AG08395 (cell line): ENCODE measurements at regions not wholly inside any gene's neighbourhood (a gene's known extent, or its start where the extent isn't known, plus 50 kb on each side); places are given as distances from the start of the nearest gene placed in this dataset.
"Not testable (repeated sequence)": the region's sequence is repeated elsewhere in the genome, so short reads cannot be mapped to it uniquely, and the experiment has no call there.

Experiments
- DNase-seq: peaks from one replicate; pipeline ENCODE4 v3.0.0; 2012; ENCODE audit warnings: mixed read lengths, low spot score

DNA sequence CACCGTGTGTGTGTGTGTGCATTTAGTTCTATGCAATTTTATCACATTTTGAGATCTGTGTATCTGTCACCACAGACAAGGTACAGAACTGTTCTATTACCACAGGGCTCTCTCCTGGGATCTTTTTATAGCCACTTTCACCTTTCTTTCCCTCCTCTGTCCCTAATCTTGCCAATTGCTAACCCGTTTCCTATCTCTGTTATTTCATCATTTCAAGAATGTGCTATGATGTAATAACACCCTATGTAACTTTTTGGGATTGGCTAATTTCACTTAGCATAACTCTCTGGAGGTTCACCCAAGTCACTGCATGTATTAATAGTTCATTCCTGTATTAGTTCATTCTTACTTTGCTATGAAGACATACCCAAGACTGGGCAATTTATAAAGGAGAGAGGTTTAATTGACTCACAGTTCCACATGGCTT is 657.7 kb downstream of the QKI start:
- no peak for DNase-seq

GRCh38 chr6:164069350-164069990 is 655.0 kb downstream of the QKI start:
- DNase-seq: no peak

DNA sequence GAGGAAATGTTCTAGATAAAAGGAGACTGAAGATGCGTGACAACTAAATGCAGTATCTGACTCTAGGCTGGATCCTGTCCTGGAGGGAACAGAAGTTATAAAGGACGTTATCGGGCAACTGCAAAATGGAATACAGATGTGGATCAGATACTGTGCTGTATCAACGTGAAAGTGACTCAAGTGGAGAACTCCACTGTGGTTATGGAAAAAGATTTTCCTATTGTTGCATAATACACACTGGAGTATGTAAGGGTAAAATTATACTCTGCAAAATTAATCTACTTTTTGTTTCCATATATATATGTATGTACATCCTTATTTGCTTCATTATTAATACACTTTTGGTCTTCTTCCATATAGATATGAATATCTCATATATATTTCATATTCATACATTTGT is 654.0 kb downstream of the QKI start:
- DNase-seq: peak; percentile 4

DNA sequence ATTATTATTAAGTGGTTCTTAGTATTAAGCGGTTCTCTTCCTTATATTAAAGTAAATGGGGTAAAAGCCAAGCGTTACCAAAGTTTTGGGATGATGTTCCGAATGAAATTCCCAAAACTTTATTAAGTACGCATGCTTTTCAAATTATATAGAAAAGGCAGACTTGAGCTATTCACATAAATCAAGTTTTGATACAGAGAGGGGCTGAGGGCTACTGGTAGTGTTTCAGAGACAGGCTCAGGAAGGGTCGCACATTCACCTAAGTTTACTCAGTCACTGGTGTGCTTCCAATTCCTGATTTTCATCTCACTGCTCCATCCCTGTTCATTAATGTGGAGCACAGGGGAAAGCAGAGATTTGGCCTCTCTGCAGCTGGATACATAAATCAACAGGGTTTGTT is 652.2 kb downstream of the QKI start:
- no peak for DNase-seq

DNA sequence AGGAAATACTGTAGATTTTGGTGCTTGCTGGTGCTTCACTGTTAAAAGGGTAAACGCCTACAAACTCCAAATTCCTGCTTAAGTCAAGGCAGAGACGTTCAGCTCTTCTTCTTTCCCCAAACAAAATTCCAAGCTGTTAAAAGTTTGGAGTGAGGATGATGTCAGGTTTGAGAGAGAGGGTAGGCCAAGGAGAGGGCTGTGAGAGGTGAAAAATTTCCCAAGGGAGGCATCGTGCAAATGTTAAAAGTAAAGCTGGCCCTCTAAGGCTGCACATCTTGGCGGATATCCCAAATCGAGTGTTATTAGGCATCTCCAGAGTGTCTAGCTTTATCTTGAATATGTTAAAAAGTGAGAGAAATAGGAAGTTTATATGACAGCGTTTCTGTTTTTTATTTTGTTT is 651.8 kb downstream of the QKI start:
- no peak for DNase-seq

- no peak for DNase-seq
Measured at GRCh38 chr6:164063346-164063745, 648.8 kb downstream of the QKI start.

DNA sequence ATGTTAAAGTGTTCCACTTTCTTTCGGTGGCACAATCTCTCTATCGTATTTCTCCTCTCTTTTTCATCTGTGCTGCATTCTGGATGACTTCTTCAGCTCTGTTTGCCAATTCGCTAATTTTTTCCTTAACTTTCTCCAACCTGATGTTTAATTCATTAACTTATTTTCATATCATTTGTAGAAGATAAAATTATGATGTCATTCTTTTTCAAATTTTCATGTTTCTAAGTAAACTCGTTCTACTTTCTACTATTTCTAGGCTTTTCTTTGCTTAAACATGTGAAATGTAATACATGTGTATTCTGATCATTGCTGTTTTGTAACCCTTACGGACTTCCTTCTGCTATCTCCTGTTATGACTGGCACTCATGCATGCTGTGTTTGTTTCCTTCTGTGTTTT is 648.4 kb downstream of the QKI start:
- no peak for DNase-seq

DNA sequence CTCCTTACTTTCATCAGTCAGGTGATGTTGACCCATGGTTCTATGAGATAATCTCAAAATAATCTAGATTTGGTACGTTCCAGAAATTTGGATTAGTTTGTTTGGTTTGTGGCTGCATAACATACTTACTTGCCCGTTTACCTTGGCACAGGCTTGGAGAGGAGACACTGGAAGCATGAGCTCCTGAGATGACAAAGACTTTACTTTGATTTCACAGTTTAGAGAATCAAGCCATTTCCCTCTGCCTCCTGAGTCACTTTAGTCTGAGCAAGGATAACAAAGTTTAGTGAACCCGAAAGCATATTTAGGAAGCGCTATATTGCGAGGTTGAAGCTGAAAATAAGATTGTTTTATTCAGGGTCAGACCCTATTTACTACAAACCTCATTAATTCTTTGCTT is 643.4 kb downstream of the QKI start:
- no peak for DNase-seq

DNA sequence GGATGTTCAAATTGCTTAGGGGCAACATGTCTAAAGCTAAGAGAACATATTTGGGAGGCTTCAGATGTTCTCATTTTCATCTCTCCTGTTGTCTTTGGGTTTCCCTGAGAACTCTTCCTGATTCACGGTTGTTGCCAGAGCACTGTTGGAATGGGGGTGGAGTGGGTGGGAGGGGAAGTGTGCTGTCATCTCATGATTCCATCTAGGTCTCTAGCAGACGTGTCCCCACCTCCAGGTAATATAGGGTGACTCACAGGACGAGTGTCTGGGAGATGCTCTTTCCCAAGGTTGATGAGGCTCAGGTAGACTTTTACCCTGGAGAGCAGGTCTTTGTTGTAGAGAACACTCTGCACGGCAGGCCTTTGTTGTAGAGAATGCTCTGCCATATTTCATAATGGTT is 636.9 kb downstream of the QKI start:
- DNase-seq: no peak

DNA sequence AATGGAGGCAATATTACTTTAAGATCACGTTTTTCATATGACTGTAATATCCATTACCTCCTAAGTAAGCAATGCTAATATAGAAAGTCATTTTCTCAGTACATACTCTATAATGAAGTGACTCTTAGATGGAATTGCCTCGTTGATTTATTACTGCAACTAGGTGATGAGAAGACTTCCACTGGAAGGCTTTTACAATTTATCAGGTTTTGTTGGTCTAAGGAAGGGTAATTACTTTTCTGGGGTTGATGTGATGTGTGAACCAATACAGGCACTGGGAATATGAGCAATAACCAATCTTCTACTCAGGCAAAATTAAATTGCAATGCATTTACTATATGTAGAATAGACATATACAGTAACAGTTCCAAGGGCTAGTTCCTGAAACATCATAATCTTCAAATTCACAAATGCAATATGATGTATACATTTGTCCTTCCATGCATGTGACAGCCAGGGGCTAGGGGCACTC is 635.0 kb downstream of the QKI start:
- no peak for DNase-seq

DNA sequence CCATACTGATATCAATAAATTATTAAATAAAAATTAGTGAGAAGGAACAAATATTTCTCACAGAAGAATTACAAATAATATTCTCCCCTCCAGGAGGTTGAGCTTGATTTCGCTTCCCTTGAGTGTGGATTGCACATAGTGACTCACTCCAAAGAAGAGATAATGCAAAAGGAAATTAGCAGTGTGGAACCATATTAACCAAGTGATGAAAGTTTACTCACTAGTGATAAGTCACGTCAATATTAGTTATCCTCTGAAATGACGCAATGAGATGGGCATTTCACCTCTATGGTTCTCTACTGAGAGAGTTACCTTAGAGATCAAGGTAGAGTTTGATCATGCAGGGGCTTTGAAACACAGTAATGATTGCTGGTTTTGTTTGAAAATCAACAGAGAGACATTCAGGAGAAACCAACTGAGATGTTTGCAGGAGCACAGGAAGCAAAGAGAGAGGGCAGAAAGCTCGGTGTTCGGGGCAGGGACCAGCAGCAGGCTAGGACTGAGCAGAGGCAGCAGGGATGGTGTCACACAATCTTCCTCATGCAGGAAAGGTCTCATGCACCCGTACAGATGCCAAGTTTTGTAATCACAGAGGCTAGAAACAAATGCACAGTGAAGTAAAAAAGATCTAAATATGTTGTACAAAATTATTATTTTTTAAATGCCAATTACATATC is 634.5 kb downstream of the QKI start:
- DNase-seq: no peak

- DNase-seq: no peak
Measured at GRCh38 chr6:164045082-164045481, 630.6 kb downstream of the QKI start.

- not testable (repeated sequence) for DNase-seq
Measured at GRCh38 chr6:164043656-164044055, 629.1 kb downstream of the QKI start.

GRCh38 chr6:164042212-164042611 is 627.7 kb downstream of the QKI start:
- DNase-seq: no peak

DNA sequence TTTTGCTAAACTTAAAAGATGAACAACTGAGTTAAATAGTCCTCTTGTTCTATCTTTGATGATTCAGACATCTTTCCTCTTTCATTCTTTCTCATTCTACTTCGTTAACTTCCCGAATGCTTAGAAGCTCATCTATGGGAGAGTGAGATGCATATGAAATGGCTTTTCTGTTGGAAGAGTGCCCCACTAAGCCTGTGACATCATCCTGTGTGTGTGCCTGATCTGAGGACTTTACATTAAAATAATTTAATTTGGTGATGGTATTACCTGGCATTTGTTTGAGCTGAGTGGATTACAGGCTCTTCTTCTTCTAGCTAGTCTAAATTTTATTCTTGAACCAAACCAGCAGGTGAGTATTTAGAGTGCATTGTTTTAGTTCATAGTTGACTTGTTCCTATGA is 626.5 kb downstream of the QKI start:
- no peak for DNase-seq

DNA sequence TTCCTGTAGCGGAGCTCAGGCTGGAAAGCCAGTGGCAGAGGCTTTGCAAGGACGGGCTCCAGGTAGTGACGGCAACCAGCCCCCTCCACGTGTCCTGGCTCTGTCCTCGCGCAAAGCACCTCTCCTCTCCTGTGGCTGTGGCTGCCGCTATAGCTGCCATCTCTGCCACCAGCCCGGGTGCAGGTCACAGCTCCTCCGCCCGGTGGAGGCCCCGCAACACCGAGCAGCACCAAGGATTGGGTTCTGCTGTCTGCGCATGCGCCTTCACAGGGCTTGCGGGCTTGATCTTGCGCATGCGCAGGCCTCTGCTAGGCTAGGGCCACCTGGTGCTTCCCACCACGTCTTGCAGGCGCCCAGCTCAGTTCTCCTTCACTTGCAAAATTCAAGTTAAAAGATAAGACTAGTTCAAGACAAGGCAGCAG is 625.4 kb downstream of the QKI start:
- DNase-seq: peak; percentile 53

GRCh38 chr6:164037171-164037870 is 622.8 kb downstream of the QKI start:
- DNase-seq: no peak

GRCh38 chr6:164035900-164036485 is 621.5 kb downstream of the QKI start:
- DNase-seq: no peak

DNA sequence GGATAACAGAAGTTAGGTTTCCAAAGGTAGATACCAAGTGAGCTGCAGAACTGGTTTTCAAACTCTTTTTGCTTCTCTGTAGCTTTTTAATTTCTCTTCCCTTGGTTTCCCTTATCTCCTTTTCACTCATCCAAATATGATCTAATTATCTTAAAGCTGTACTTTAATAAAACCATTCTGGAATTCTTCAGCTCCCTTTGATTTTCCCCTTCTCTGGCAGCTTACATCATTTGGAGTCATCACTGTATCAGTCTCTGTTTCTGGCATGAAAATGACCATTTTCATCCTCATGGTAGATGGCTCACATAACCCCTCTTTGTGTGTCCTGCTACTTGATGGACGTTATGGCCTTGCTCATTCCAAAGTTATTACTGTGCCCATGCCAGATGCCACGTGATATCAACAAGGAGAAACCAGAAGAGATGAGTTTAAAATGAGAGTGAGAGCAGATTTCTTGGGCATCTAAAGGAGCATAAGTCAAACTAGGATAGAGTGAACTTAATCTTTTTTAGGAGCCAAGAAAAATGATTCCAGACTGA is 620.2 kb downstream of the QKI start:
- DNase-seq: peak; percentile 28

GRCh38 chr6:164025180-164025579 is 610.7 kb downstream of the QKI start:
- no peak for DNase-seq

- no peak for DNase-seq
Measured at GRCh38 chr6:164023535-164023934, 609.0 kb downstream of the QKI start.

DNA sequence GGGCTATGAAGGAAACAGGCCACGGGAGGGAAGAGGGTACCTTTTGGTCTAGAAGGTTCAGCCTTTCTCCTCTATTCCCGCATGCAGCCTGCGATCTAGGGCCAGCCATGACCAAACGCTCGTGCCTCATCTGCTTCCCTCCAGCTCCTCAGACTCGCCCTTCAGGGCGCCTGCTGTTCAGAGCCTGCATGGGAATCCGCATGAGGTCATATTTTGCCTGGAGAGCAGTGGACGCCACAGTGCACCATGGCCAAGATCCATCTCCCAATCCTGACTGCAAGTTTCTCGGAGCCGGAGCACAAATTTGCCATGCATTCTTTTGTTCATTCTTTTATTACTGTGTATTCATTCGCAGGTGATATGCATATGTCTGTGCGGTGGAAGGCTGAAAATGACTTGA is 608.1 kb downstream of the QKI start:
- DNase-seq: peak; percentile 13
